ENCODE measurements at regions not wholly inside any gene's neighbourhood (a gene's known extent, or its start where the extent isn't known, plus 50 kb on each side); places are given as distances from the start of the nearest gene placed in this dataset.

GRCh38 chr11:11152877-11153276 lies 200.2 kb downstream of the CSNK2A3 start:
- Histone ChIP-seq H2AK5ac (ENCODE audit: low read depth, low read length) (no peak overlapping the region), H3K56ac (replicated peaks; ENCODE audit: insufficient read length, low read depth, low read length) (no peak overlapping the region), H3K14ac (ENCODE audit: insufficient read length) (no peak overlapping the region), H3K4me1 (replicated peaks in 1 of 4; ENCODE audit: control insufficient read depth in 3 of 4, insufficient read depth in 4 of 4, low read length in 3 of 4) (no peaks in the 10 kb centered on the region; a peak in 1 of 7 replicates), H3K79me2 (ENCODE audit: control insufficient read depth in 1 of 2, insufficient read depth in 2 of 2, low read length in 2 of 2) (no peaks in the 10 kb centered on the region), H3K9ac (replicated peaks in 1 of 4; ENCODE audit: extremely low read depth in 1 of 4, low read depth in 3 of 4, low read length in 3 of 4) (no peak overlapping the region), H3K4ac (replicated peaks; ENCODE audit: insufficient read length, low read depth, low read length) (no peak overlapping the region), H3K36me3 (ENCODE audit: control insufficient read depth in 2 of 4, insufficient read depth in 4 of 4, low read length in 3 of 4) (no peaks in the 10 kb centered on the region), H2AFZ (ENCODE audit: low read length) (no peak overlapping the region), H3K4me2 (ENCODE audit: insufficient read depth in 1 of 2, low read depth in 2 of 2, low read length in 2 of 2) (no peak overlapping the region), H2BK20ac (ENCODE audit: low read length) (no peak overlapping the region), H3K9me3 (ENCODE audit: insufficient read depth in 2 of 2, low read depth in 1 of 2, low read length in 1 of 2) (no peaks in the 10 kb centered on the region), H4K91ac (replicated peaks; ENCODE audit: insufficient read length, low read length) (no peak overlapping the region), H4K8ac (ENCODE audit: extremely low read depth, insufficient read depth, low read length) (no peak overlapping the region), H2BK15ac (ENCODE audit: low read length) (no peak overlapping the region), H2BK12ac (ENCODE audit: low read depth, low read length) (no peak overlapping the region), H3K18ac (ENCODE audit: extremely low read depth, low read length) (no peak overlapping the region), H2BK5ac (ENCODE audit: low read depth, low read length) (no peak overlapping the region), H3K4me3 (ENCODE audit: extremely low read depth in 1 of 4, insufficient read depth in 2 of 4, low read depth in 3 of 4, low read length in 4 of 4) (no peak overlapping the region), H3K79me1 (ENCODE audit: low read depth, low read length) (no peaks in the 10 kb centered on the region), H2BK120ac (replicated peaks; ENCODE audit: low read depth, low read length) (no peak overlapping the region), H3K27ac (ENCODE audit: low read depth, low read length) (no peak overlapping the region), H3K23me2 (ENCODE audit: low read depth, low read length) (no peaks in the 10 kb centered on the region; the same call in 1 of the 2 replicates), H3K23ac (ENCODE audit: insufficient read length) (no peak overlapping the region), H4K20me1 (replicated peaks in 1 of 2; ENCODE audit: control insufficient read depth in 1 of 2, insufficient read depth in 2 of 2, low read length in 2 of 2) (no peaks in the 10 kb centered on the region), H3K27me3 (replicated peaks in 1 of 4; ENCODE audit: control insufficient read depth in 3 of 4, extremely low read depth in 1 of 4, insufficient read depth in 3 of 4, low read length in 3 of 4) (no peaks in the 10 kb centered on the region; a peak in 1 of 7 replicates), H4K5ac (ENCODE audit: insufficient read length, low read depth, low read length) (no peak overlapping the region)
- ChIA-PET POLR2A (ENCODE audit: partially characterized antibody) (no interaction called here), CTCF (ENCODE audit: partially characterized antibody) (interaction anchor here (1.2 to 6.9 kb wide), 5 partner anchors 9 to 115 kb away, joined by 3 to 68 read pairs (median 5); no protein-coding TSS in a partner anchor)
- WGBS, 2 experiments (ENCODE audit: extremely low coverage in 1 of 2, insufficient coverage in 1 of 2, insufficient read length in 1 of 2, insufficient replicate concordance in 2 of 2, low coverage in 1 of 2, low lambda C conversion rate in 2 of 2, missing lambda C conversion rate in 1 of 2), result 97% methylated on average over 4 of the region's 4 CpGs; no CpG with 5 or more reads in 1 of the 2 experiments
- DNase-seq (ENCODE audit: low read depth in 1 of 2, low spot score in 2 of 2), result no peak
- no peak for FAIRE-seq
- no peak for TF ChIP-seq CBX8 (IDR thresholded peaks at IDR 0.05; ENCODE audit: borderline replicate concordance, low read depth, low read length)
- TF ChIP-seq HDAC6 (IDR thresholded peaks at IDR 0.05; ENCODE audit: low read depth, low read length), result no peak
- TF ChIP-seq PHF8 (conservative IDR thresholded peaks at IDR 0.05; ENCODE audit: low read depth, low read length), result no peak
- no peak for TF ChIP-seq SP2 (IDR thresholded peaks at IDR 0.05; ENCODE audit: low read length)
- TF ChIP-seq SIRT6 (IDR thresholded peaks at IDR 0.05; ENCODE audit: low read length), result no peak
- TF ChIP-seq ASH2L (IDR thresholded peaks at IDR 0.05; ENCODE audit: low read length), result no peak
- TF ChIP-seq GABPA (IDR thresholded peaks at IDR 0.05; ENCODE audit: borderline replicate concordance, insufficient read depth, low read length), result no peak
- TF ChIP-seq CBX5 (IDR thresholded peaks at IDR 0.05; ENCODE audit: low read depth, low read length), result no peak
- no peak for TF ChIP-seq EZH2 (IDR thresholded peaks at IDR 0.05; ENCODE audit: low read depth, low read length, severe bottlenecking)
- TF ChIP-seq ATF3 (IDR thresholded peaks at IDR 0.05; ENCODE audit: insufficient read depth, low read depth, low read length), result no peak
- TF ChIP-seq SAP30 (IDR thresholded peaks at IDR 0.05; ENCODE audit: insufficient read depth, insufficient replicate concordance, low read length), result no peak
- TF ChIP-seq POLR2A (IDR thresholded peaks at IDR 0.05; ENCODE audit: control extremely low read depth in 1 of 2, low read depth in 2 of 2, low read length in 2 of 2), result no peak
- TF ChIP-seq CHD2 (IDR thresholded peaks at IDR 0.05; ENCODE audit: low read length), result no peak
- no peak for TF ChIP-seq FOSL1 (IDR thresholded peaks at IDR 0.05; ENCODE audit: insufficient read depth, low read depth, low read length)
- TF ChIP-seq BACH1 (IDR thresholded peaks at IDR 0.05; ENCODE audit: low read length), result no peak
- TF ChIP-seq SRF (IDR thresholded peaks at IDR 0.05; ENCODE audit: low read depth, low read length), result no peak

Data from H1 (cell line).